AG04450 (cell line): ENCODE measurements at regions not wholly inside any gene's neighbourhood (a gene's known extent, or its start where the extent isn't known, plus 50 kb on each side); places are given as distances from the start of the nearest gene placed in this dataset.

Source experiments
- CTCF ChIA-PET: fragments of 300-600, 350-600 bp; formaldehyde crosslinking; extraction: SDS; loops from one replicate; lab custom pipeline; 2022; ENCODE audit warnings: antibody characterized with exemption, inconsistent platforms; lab: Charles Lee
- POLR2A ChIA-PET: fragments of 350-600 bp; formaldehyde crosslinking; extraction: SDS; loops from one replicate; lab custom pipeline; 2021; ENCODE audit warnings: antibody characterized with exemption, inconsistent platforms; lab: Yijun Ruan, JAX
- DNase-seq: peaks from one replicate; pipeline ENCODE4 v3.0.0-alpha.2; 2011; ENCODE audit warnings: low read depth, low spot score
- H3K27ac ChIP-seq: one replicate; pipeline ENCODE4 v1.5.1; 2012; ENCODE audit warnings: low read depth, low read length, control low read depth
- H3K27me3 ChIP-seq: one replicate; pipeline ENCODE4 v1.6.0; 2012; ENCODE audit warnings: low read length; ENCODE audit not compliant: control insufficient read depth, insufficient read depth
- H3K4me3 ChIP-seq: 2 replicates; pipeline ENCODE4 v1.5.1; 2011; ENCODE audit warnings: mild to moderate bottlenecking, low read depth, low read length, control low read depth
- H3K9me3 ChIP-seq: 2 replicates; pipeline ENCODE4 v1.5.1; 2012; ENCODE audit warnings: low read length; ENCODE audit not compliant: control insufficient read depth, insufficient read depth
- TF ChIP-seq, protein P1 (sequence below): IDR thresholded peaks from 2 replicates; pipeline ENCODE4 v1.5.1; 2011; ENCODE audit warnings: low read depth, low read length, control low read depth, inconsistent platforms

DNA sequence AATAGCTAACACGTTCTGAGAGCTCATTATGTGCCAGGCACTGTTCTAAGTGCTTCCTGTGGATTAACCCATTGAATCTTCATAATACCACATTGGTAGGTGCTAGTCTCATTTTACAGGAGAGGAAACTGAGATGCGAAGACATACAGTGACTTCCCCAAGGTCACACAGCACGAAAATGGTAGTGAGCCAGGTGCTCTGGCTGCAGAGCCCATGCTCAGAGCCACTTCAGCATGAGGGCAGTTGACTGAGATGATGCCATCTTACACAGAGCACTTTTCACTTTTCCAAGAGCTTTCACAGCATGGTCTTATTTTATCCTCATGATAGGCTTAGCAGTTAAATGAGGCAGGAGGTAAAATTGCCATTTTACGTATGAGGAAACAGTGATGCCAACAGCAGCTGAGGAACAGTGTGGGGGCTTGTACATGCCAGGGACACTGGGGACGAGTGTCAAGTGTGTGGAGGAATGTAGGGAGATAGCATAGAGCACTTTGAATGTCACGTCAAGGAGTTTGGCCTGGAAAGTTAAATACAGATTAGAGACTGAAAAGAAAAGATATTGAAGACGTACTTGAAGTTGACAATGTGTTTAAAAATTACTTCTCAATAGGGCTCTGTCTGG, 180.0 kb downstream of the KIF4B start:
- no peak for DNase-seq
- H3K9me3 ChIP-seq: peaks cover 16% of the 10 kb centered on the region
- ChIA-PET POLR2A (no interaction called here), CTCF (no interaction called here)
- no peak overlapping the region for H3K4me3 ChIP-seq
- no peaks in the 10 kb centered on the region for H3K27me3 ChIP-seq
- TF ChIP-seq, protein P1, sequence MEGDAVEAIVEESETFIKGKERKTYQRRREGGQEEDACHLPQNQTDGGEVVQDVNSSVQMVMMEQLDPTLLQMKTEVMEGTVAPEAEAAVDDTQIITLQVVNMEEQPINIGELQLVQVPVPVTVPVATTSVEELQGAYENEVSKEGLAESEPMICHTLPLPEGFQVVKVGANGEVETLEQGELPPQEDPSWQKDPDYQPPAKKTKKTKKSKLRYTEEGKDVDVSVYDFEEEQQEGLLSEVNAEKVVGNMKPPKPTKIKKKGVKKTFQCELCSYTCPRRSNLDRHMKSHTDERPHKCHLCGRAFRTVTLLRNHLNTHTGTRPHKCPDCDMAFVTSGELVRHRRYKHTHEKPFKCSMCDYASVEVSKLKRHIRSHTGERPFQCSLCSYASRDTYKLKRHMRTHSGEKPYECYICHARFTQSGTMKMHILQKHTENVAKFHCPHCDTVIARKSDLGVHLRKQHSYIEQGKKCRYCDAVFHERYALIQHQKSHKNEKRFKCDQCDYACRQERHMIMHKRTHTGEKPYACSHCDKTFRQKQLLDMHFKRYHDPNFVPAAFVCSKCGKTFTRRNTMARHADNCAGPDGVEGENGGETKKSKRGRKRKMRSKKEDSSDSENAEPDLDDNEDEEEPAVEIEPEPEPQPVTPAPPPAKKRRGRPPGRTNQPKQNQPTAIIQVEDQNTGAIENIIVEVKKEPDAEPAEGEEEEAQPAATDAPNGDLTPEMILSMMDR: no peak
- H3K27ac ChIP-seq: no peak overlapping the region

DNA sequence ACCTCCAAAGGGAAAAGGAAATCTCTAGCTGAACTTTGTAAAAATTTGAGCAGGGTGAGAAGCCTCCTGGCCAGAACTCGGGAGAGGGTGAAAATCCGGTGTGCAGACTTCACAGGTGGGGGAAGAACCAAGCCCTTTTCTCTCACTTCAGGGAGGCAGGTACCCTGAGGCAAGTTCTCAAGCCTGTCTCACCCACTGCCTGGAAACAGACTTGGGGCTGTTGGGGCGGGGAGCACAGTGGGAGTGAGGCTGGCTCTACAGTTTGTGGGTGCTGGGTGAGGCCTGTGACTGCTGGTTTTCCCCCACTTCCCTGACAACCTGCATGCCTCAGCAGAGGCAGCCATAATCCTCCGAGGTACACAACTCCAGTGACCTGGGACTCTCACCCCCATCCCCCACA, 187.1 kb downstream of the KIF4B start:
- no peaks in the 10 kb centered on the region for H3K27me3 ChIP-seq
- DNase-seq: no peak
- no peak overlapping the region for H3K4me3 ChIP-seq
- TF ChIP-seq, protein P1: no peak
- no peak overlapping the region for H3K27ac ChIP-seq
- H3K9me3 ChIP-seq: peaks cover 21% of the 10 kb centered on the region
- ChIA-PET POLR2A (no interaction called here), CTCF (interaction anchor here (0.6 kb wide), 1 partner anchor 695 kb away, joined by 3 read pairs; no protein-coding TSS in a partner anchor)

DNA sequence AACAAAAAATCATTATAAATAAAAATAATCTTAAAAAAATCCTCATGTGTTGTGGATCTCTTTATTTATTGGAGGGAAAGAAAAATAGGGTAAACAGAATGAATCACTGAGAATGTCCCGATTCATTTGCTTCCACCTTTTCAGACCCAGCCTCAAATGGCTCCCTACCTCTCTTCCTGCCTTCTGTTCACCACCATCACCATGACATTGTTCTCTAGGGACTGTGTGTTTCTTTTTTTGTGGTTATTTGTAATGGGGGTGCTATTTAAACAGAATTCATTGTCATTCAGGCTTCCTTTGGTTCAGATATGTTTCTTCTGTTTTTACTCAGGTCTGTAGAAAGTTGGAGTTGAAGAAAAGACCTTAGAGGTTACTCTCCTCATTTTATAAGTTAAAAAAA, 198.2 kb downstream of the KIF4B start:
- ChIA-PET CTCF (interaction anchor here (0.5 kb wide), 1 partner anchor 564 kb away, joined by 3 read pairs; no protein-coding TSS in a partner anchor), POLR2A (no interaction called here)
- H3K9me3 ChIP-seq: no peaks in the 10 kb centered on the region
- TF ChIP-seq, protein P1: no peak
- H3K27ac ChIP-seq: no peak overlapping the region
- H3K27me3 ChIP-seq: no peaks in the 10 kb centered on the region
- no peak overlapping the region for H3K4me3 ChIP-seq
- DNase-seq: no peak

DNA sequence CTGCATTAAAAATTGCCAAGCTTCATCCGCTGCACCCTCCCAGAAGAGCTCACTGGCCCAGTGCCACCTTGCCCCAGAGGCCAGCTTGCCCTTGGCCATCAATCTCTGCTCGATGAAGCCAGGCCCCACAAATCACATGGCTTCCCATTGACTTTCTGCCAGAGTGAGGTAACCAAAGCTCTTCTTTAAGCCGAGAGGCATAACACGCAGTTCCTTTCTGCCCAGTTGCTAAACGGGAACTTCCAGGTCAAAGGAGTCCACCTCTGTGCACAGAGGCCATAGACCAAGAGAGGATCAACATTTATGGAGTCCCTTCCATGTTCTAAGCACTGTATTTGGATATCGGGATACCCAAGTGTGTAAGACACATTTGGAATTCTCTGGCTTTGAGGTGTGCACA, 208.8 kb downstream of the KIF4B start:
- CTCF ChIA-PET: interaction anchor here (0.6 kb wide), 1 partner anchor 257 kb away, joined by 3 read pairs; no protein-coding TSS in a partner anchor
- TF ChIP-seq, protein P1: no peak
- POLR2A ChIA-PET: no interaction called here
- Histone ChIP-seq H3K27ac (no peak overlapping the region), H3K4me3 (no peak overlapping the region), H3K9me3 (peaks cover 4% of the 10 kb centered on the region), H3K27me3 (no peaks in the 10 kb centered on the region)
- DNase-seq: no peak

DNA sequence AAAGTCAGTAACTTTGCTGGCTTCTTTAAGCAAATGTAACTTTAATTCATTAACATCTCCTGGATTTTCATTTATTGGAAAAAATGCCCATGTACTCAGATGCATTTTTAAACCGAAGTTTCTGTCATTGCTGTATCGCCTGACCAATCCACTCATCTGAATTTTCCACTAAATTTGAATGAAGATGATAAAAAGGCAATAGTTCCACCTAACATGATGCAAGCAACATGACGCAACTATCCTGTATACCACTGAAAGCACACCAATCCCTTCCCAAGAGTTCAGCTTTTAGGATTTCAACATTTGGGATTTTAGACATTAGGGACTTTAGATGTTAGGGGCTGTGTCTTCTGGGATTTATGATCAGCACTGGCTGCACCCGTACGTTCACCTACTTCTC, 215.6 kb downstream of the KIF4B start:
- no peaks in the 10 kb centered on the region for H3K27me3 ChIP-seq
- H3K4me3 ChIP-seq: no peak overlapping the region
- POLR2A ChIA-PET: no interaction called here
- CTCF ChIA-PET: no interaction called here
- peaks cover 6% of the 10 kb centered on the region; the same call in 1 of the 2 replicates for H3K9me3 ChIP-seq
- DNase-seq: no peak
- TF ChIP-seq, protein P1: no peak
- no peak overlapping the region for H3K27ac ChIP-seq
